OCI-LY3 (cell line): ENCODE measurements at regions not wholly inside any gene's neighbourhood (a gene's known extent, or its start where the extent isn't known, plus 50 kb on each side); places are given as distances from the start of the nearest gene placed in this dataset.

ENCODE experiments used
- H2AFZ ChIP-seq: fragments of 200-600, 300-600 bp; shearing (Covaris generic); 2 replicates; pipeline ENCODE4 v1.6.0; 2014; ENCODE audit warnings: antibody characterized with exemption, low read depth, low read length
- H3K27ac ChIP-seq: fragments of 200-600, 300-600 bp; sonication (generic); 2 replicates; pipeline ENCODE4 v1.5.1; 2014; ENCODE audit warnings: mild to moderate bottlenecking, low read length, moderate library complexity, mixed read lengths
- H3K27me3 ChIP-seq: fragments of 200-600, 300-600 bp; sonication (generic); 2 replicates; pipeline ENCODE4 v1.6.1; 2014; ENCODE audit warnings: low read depth, low read length, mixed read lengths
- H3K36me3 ChIP-seq: fragments of 200-600, 300-600 bp; sonication (generic); replicated peaks from 2 replicates; pipeline ENCODE3; 2014; ENCODE audit warnings: low read depth, low read length, mixed read lengths
- H3K4me1 ChIP-seq: fragments of 300-600, 200-600 bp; sonication (generic); 2 replicates; pipeline ENCODE4 v1.6.1; 2014; ENCODE audit warnings: low read length, mixed read lengths
- H3K4me2 ChIP-seq: fragments of 200-600, 300-600 bp; sonication (generic); 2 replicates; pipeline ENCODE4 v1.6.1; 2014; ENCODE audit warnings: low read length, mixed read lengths
- H3K4me3 ChIP-seq: fragments of 300-600, 200-600 bp; sonication (generic); 2 replicates; pipeline ENCODE4 v1.5.1; 2014; ENCODE audit warnings: antibody characterized with exemption, mild to moderate bottlenecking, low read length, moderate library complexity
- H3K79me2 ChIP-seq: fragments of 300-600, 200-600 bp; shearing (Covaris generic); 2 replicates; pipeline ENCODE4 v1.6.1; 2014; ENCODE audit warnings: mild to moderate bottlenecking, low read length, mixed read lengths
- H3K9ac ChIP-seq: fragments of 300-600, 200-600 bp; shearing (Covaris generic); 2 replicates; pipeline ENCODE4 v1.6.0; 2014; ENCODE audit warnings: mild to moderate bottlenecking, low read length, moderate library complexity
- H3K9me3 ChIP-seq: fragments of 200-600, 300-600 bp; shearing (Covaris generic); 2 replicates; pipeline ENCODE4 v1.6.1; 2014; ENCODE audit warnings: low read length, mixed read lengths; ENCODE audit not compliant: insufficient read depth
- H4K20me1 ChIP-seq: fragments of 200-600, 300-600 bp; sonication (generic); 2 replicates; pipeline ENCODE4 v1.6.1; 2016; ENCODE audit warnings: low read length, mixed read lengths; ENCODE audit not compliant: insufficient read depth
- CTCF ChIP-seq: fragments of 200-600, 300-600 bp; sonication (generic); IDR thresholded peaks from 2 replicates; pipeline ENCODE4 v1.5.1; 2014; ENCODE audit warnings: antibody characterized with exemption, low read length, low read depth
- EZH2phosphoT487 ChIP-seq: fragments of 200-600 bp; shearing (Covaris generic); IDR thresholded peaks from 2 replicates; pipeline ENCODE4 v1.6.1; 2018; ENCODE audit warnings: antibody characterized with exemption, mixed run types, low read depth

- Histone ChIP-seq H3K27ac (no peak overlapping the region), H2AFZ (no peak overlapping the region), H3K4me1 (no peaks in the 10 kb centered on the region), H3K9ac (no peak overlapping the region), H3K9me3 (no peaks in the 10 kb centered on the region), H4K20me1 (no peaks in the 10 kb centered on the region), H3K27me3 (no peaks in the 10 kb centered on the region), H3K79me2 (no peaks in the 10 kb centered on the region), H3K4me2 (no peak overlapping the region), H3K36me3 (no peaks in the 10 kb centered on the region), H3K4me3 (no peak overlapping the region)
- no peak for TF ChIP-seq CTCF
- no peak for TF ChIP-seq EZH2phosphoT487
Measured at GRCh38 chr13:106882246-106882645, 314.3 kb upstream of the ARGLU1 start.

- Histone ChIP-seq H3K9me3 (no peaks in the 10 kb centered on the region), H3K36me3 (no peaks in the 10 kb centered on the region), H4K20me1 (no peaks in the 10 kb centered on the region), H3K4me2 (no peak overlapping the region), H3K4me1 (no peaks in the 10 kb centered on the region), H3K27ac (no peak overlapping the region), H3K4me3 (no peak overlapping the region), H3K9ac (no peak overlapping the region), H2AFZ (no peak overlapping the region), H3K79me2 (no peaks in the 10 kb centered on the region), H3K27me3 (no peaks in the 10 kb centered on the region)
- no peak for TF ChIP-seq EZH2phosphoT487
- TF ChIP-seq CTCF, result no peak
Measured at GRCh38 chr13:106879806-106880205, 311.9 kb upstream of the ARGLU1 start.

GRCh38 chr13:106874323-106874722 is 306.4 kb upstream of the ARGLU1 start:
- Histone ChIP-seq H2AFZ (no peak overlapping the region), H3K4me3 (no peak overlapping the region), H3K4me1 (no peaks in the 10 kb centered on the region), H3K9ac (no peak overlapping the region), H3K36me3 (no peaks in the 10 kb centered on the region), H4K20me1 (no peaks in the 10 kb centered on the region), H3K9me3 (no peaks in the 10 kb centered on the region), H3K27ac (no peak overlapping the region), H3K27me3 (no peaks in the 10 kb centered on the region), H3K4me2 (no peak overlapping the region), H3K79me2 (no peaks in the 10 kb centered on the region)
- no peak for TF ChIP-seq EZH2phosphoT487
- TF ChIP-seq CTCF, result no peak

- H3K27ac ChIP-seq, result no peak overlapping the region
Measured at GRCh38 chr13:106873810-106874209, 305.9 kb upstream of the ARGLU1 start.

More at GRCh38 chr13:106873810-106874209, 305.9 kb upstream of the ARGLU1 start:
- H3K9ac ChIP-seq, result no peak overlapping the region
- TF ChIP-seq EZH2phosphoT487, result no peak
- no peak for TF ChIP-seq CTCF
- H3K4me2 ChIP-seq, result no peak overlapping the region
- no peaks in the 10 kb centered on the region for H3K9me3 ChIP-seq
- no peaks in the 10 kb centered on the region for H3K27me3 ChIP-seq
- no peaks in the 10 kb centered on the region for H3K36me3 ChIP-seq
- no peaks in the 10 kb centered on the region for H3K4me1 ChIP-seq
- H4K20me1 ChIP-seq, result no peaks in the 10 kb centered on the region
- H3K79me2 ChIP-seq, result no peaks in the 10 kb centered on the region
- H2AFZ ChIP-seq, result no peak overlapping the region
- no peak overlapping the region for H3K4me3 ChIP-seq
